IMR-90 (cell line): ENCODE measurements at regions not wholly inside any gene's neighbourhood (a gene's known extent, or its start where the extent isn't known, plus 50 kb on each side); places are given as distances from the start of the nearest gene placed in this dataset.
"Not testable (repeated sequence)": the region's sequence is repeated elsewhere in the genome, so short reads cannot be mapped to it uniquely, and the experiment has no call there.

Experiments
- ATAC-seq: fragments of 200-7000 bp; cut with Tn5 transposase; 2 replicates; pipeline ENCODE4 v1.9.1; 2020; ENCODE audit warnings: low read depth, mild to moderate bottlenecking, moderate library complexity
- BruUV-seq: library from RNA; stranded (reverse); fragments of 400-500 nt; replicated peaks from 2 replicates; lab custom pipeline; 2021; lab: Mats Ljungman, UMichigan
- CTCF ChIA-PET: fragments of 300-600 bp; formaldehyde crosslinking; extraction: SDS; loops from one replicate; lab custom pipeline; 2021; ENCODE audit warnings: antibody characterized with exemption; lab: Yijun Ruan, JAX
- POLR2A ChIA-PET: fragments of 300-600 bp; sonication (Branson Sonifier 250); formaldehyde crosslinking; loops from one replicate; lab custom pipeline; 2022; ENCODE audit warnings: antibody characterized with exemption; ENCODE audit not compliant: unreplicated experiment; lab: Charles Lee
- DNase-seq: peaks from one replicate; pipeline ENCODE4 v3.0.0; 2013
- H2AFZ ChIP-seq: replicated peaks from 2 replicates; pipeline ENCODE3; 2013; ENCODE audit warnings: low read length, mild to moderate bottlenecking; ENCODE audit not compliant: poor library complexity
- H2AK5ac ChIP-seq: 2 replicates; pipeline ENCODE4 v1.6.1; 2013; ENCODE audit warnings: low read depth, low read length, inconsistent platforms
- H2AK9ac ChIP-seq: replicated peaks from 2 replicates; pipeline ENCODE3; 2013; ENCODE audit warnings: mild to moderate bottlenecking, low read depth, low read length, moderate library complexity; ENCODE audit not compliant: poor library complexity
- H2BK120ac ChIP-seq: 2 replicates; pipeline ENCODE4 v1.6.1; 2013; ENCODE audit warnings: low read depth, low read length, inconsistent platforms
- H2BK15ac ChIP-seq: 3 replicates; pipeline ENCODE4 v1.6.1; 2013; ENCODE audit warnings: low read depth, low read length, inconsistent platforms
- H2BK20ac ChIP-seq: 2 replicates; pipeline ENCODE4 v1.6.1; 2013; ENCODE audit warnings: low read depth, mild to moderate bottlenecking, inconsistent platforms, low read length, moderate library complexity
- H2BK5ac ChIP-seq: 2 replicates; pipeline ENCODE4 v1.6.1; 2013; ENCODE audit warnings: mild to moderate bottlenecking, low read depth, low read length, inconsistent platforms; ENCODE audit not compliant: poor library complexity, severe bottlenecking
- H3K14ac ChIP-seq: replicated peaks from 2 replicates; pipeline ENCODE4 v1.6.1; 2013; ENCODE audit warnings: low read depth, low read length, inconsistent platforms
- H3K18ac ChIP-seq: 2 replicates; pipeline ENCODE4 v1.6.1; 2013; ENCODE audit warnings: low read depth, low read length, control low read depth
- H3K23ac ChIP-seq: 2 replicates; pipeline ENCODE4 v1.6.1; 2013; ENCODE audit warnings: low read depth, low read length, inconsistent platforms
- H3K27ac ChIP-seq: 2 replicates; pipeline ENCODE4 v1.5.1; 2013; ENCODE audit warnings: mild to moderate bottlenecking, control low read depth, low read length; ENCODE audit not compliant: insufficient read depth
- H3K27me3 ChIP-seq: 2 replicates; pipeline ENCODE4 v1.6.1; 2013; ENCODE audit warnings: low read length; ENCODE audit not compliant: control insufficient read depth, insufficient read depth
- H3K36me3 ChIP-seq: 2 replicates; pipeline ENCODE4 v1.6.1; 2013; ENCODE audit warnings: low read length, mixed read lengths; ENCODE audit not compliant: control insufficient read depth, insufficient read depth
- H3K4ac ChIP-seq: 2 replicates; pipeline ENCODE4 v1.6.1; 2013; ENCODE audit warnings: low read depth, low read length, inconsistent platforms
- H3K4me1 ChIP-seq: 2 replicates; pipeline ENCODE4 v1.6.1; 2013; ENCODE audit warnings: low read length, mixed read lengths; ENCODE audit not compliant: control insufficient read depth, insufficient read depth
- H3K4me2 ChIP-seq: 2 replicates; pipeline ENCODE4 v1.6.1; 2013; ENCODE audit warnings: low read depth, mild to moderate bottlenecking, control low read depth, low read length, moderate library complexity
- H3K4me3 ChIP-seq: 2 replicates; pipeline ENCODE4 v1.5.1; 2013; ENCODE audit warnings: low read depth, mild to moderate bottlenecking, control low read depth, low read length, moderate library complexity; ENCODE audit not compliant: insufficient read depth
- H3K56ac ChIP-seq: 2 replicates; pipeline ENCODE4 v1.6.1; 2013; ENCODE audit warnings: low read length, inconsistent platforms; ENCODE audit not compliant: insufficient read depth; ENCODE audit errors: extremely low read depth
- H3K79me1 ChIP-seq, 2 experiments: 2 replicates each; pipeline ENCODE4 v1.6.1; 2013; ENCODE audit warnings: low read length in 2 of 2, inconsistent platforms in 1 of 2, low read depth in 1 of 2
- H3K9ac ChIP-seq: 2 replicates; pipeline ENCODE4 v1.6.1; 2013; ENCODE audit warnings: low read depth, low read length, control low read depth
- H3K9me1 ChIP-seq: 2 replicates; pipeline ENCODE4 v1.6.1; 2013; ENCODE audit warnings: low read length, inconsistent platforms; ENCODE audit not compliant: insufficient read depth
- H3K9me3 ChIP-seq: 2 replicates; pipeline ENCODE4 v1.6.1; 2013; ENCODE audit warnings: low read length; ENCODE audit not compliant: control insufficient read depth, insufficient read depth
- H4K20me1 ChIP-seq: 2 replicates; pipeline ENCODE4 v1.6.1; 2013; ENCODE audit warnings: low read length, inconsistent platforms; ENCODE audit not compliant: insufficient read depth
- H4K5ac ChIP-seq: 2 replicates; pipeline ENCODE4 v1.6.1; 2013; ENCODE audit warnings: mild to moderate bottlenecking, low read depth, low read length, control low read depth
- H4K8ac ChIP-seq, 2 experiments: 2 replicates each; pipeline ENCODE4 v1.6.1; 2013; ENCODE audit warnings: low read depth in 2 of 2, low read length in 2 of 2, control low read depth in 1 of 2, inconsistent platforms in 1 of 2
- H4K91ac ChIP-seq: 2 replicates; pipeline ENCODE4 v1.6.1; 2013; ENCODE audit warnings: low read depth, low read length, inconsistent platforms; ENCODE audit not compliant: insufficient read depth
- WGBS, 2 experiments: methylation state at CpG; one replicate each; pipeline versions ENCODE4 v1.1.5 to v1.1.7; 2013; ENCODE audit warnings: missing lambda C conversion rate in 2 of 2; ENCODE audit not compliant: insufficient read length in 1 of 2; ENCODE audit errors: extremely low coverage in 2 of 2; 5-methylcytosine and 5-hydroxymethylcytosine counted together
- dilution Hi-C: fragments of 300-500 bp; cut with HindIII; formaldehyde crosslinking; loops from one replicate; pipeline ENCODE4 v1.14.3; 2018; ENCODE audit warnings: low sequenced_read_pairs; ENCODE audit not compliant: unreplicated experiment
- in situ Hi-C: fragments of 300-500 bp; cut with MboI; formaldehyde crosslinking; loops from 3 replicates; pipeline ENCODE4 v1.14.3; 2019; ENCODE audit warnings: low sequenced_read_pairs, inconsistent platforms, mixed read lengths
- intact Hi-C: fragments of 100-400 bp; cut with micrococcal nuclease; formaldehyde crosslinking; loops from 2 replicates; pipeline ENCODE4 v1.10.0; 2022

DNA sequence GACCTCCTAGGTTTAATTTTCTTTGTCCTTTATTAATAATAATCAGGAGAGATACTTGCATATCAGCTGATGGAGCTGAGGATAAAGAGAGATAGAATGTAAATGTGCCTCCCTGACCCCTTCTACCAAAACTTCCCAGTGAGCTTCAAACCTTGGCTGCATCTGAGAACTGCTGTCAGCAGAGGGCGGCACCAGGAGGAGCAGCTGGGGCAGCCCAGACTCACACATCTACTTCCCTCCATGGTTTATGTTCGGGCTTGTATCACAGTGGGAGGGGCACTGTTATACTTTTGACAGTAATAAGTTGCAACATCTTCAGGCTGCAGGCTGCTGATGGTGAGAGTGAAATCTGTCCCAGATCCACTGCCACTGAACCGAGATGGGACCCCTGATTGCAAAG lies 521.7 kb downstream of the RPIA start:
- no CpG with 5 or more reads among the region's 3 CpGs for WGBS, 2 experiments
- H4K91ac ChIP-seq, H3K56ac ChIP-seq, H2AK9ac ChIP-seq, POLR2A ChIA-PET, H4K20me1 ChIP-seq, H3K18ac ChIP-seq, H2AFZ ChIP-seq, dilution Hi-C loops, intact Hi-C loops, H3K4me1 ChIP-seq, H2BK20ac ChIP-seq, H2AK5ac ChIP-seq, BruUV-seq, H3K79me1 ChIP-seq, H2BK5ac ChIP-seq, H3K4me2 ChIP-seq, H3K4ac ChIP-seq, in situ Hi-C loops, H2BK120ac ChIP-seq, H3K23ac ChIP-seq, H3K4me3 ChIP-seq, CTCF ChIA-PET, H3K27me3 ChIP-seq, H4K5ac ChIP-seq, H3K14ac ChIP-seq, H4K8ac ChIP-seq, H3K27ac ChIP-seq, H3K9ac ChIP-seq, H3K9me3 ChIP-seq, H2BK15ac ChIP-seq, H3K9me1 ChIP-seq, H3K36me3 ChIP-seq, ATAC-seq: not testable (repeated sequence)
- peak; percentile 2 for DNase-seq

DNA sequence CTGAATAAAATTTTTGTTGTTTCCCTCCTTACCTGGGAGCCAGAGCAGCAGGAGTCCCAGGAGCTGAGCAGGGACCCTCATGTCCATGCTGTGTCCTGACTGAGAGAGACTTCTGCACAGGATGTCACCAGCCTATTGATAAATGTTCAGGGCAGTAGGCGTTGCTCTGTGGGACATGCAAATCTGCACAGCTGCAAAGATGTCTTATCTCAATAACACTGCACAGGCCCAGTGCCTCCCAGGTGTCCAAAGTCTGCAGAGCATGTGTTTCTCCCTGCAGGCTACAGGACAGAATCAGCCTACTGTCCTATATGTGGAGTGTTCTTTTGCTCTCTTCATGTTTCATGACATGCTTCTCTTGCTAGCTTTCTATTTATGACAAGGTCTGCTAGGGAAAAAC lies 522.3 kb downstream of the RPIA start:
- ATAC-seq, H4K5ac ChIP-seq, H4K8ac ChIP-seq, H2AK9ac ChIP-seq, H2BK120ac ChIP-seq, H3K36me3 ChIP-seq, H2BK20ac ChIP-seq, H2BK5ac ChIP-seq, H3K18ac ChIP-seq, H3K79me1 ChIP-seq, BruUV-seq, H2AK5ac ChIP-seq, POLR2A ChIA-PET, H3K9me1 ChIP-seq, H3K9me3 ChIP-seq, H3K4me1 ChIP-seq, DNase-seq, in situ Hi-C loops, H3K9ac ChIP-seq, H2BK15ac ChIP-seq, H3K4me2 ChIP-seq, H4K91ac ChIP-seq, dilution Hi-C loops, H4K20me1 ChIP-seq, H3K27me3 ChIP-seq, H2AFZ ChIP-seq, H3K4me3 ChIP-seq, H3K4ac ChIP-seq, H3K14ac ChIP-seq, H3K23ac ChIP-seq, intact Hi-C loops, CTCF ChIA-PET, H3K56ac ChIP-seq, H3K27ac ChIP-seq: not testable (repeated sequence)
- WGBS, 2 experiments = no CpG with 5 or more reads among the region's 1 CpG
